ENCODE measurements at regions not wholly inside any gene's neighbourhood (a gene's known extent, or its start where the extent isn't known, plus 50 kb on each side); places are given as distances from the start of the nearest gene placed in this dataset.

GRCh38 chr2:33650171-33650570 lies 51.1 kb upstream of the FAM98A start:
- no peak for TF ChIP-seq CTCF (IDR thresholded peaks at IDR 0.05)
- TF ChIP-seq POLR2A (IDR thresholded peaks at IDR 0.05): no peak
